Suprapubic skin (tissue), 4 donors: ENCODE measurements at regions not wholly inside any gene's neighbourhood (a gene's known extent, or its start where the extent isn't known, plus 50 kb on each side); places are given as distances from the start of the nearest gene placed in this dataset.

ENCODE experiments used
- DNase-seq, 2 donors: peaks; one replicate each; pipeline ENCODE4 v3.0.0-alpha.2; 2019; ENCODE audit warnings: low spot score in 2 of 2
- H3K27ac ChIP-seq: fragments of 200-600 bp; sonication (generic); one replicate; pipeline ENCODE4 v1.5.1; 2019
- H3K27me3 ChIP-seq: fragments of 200-600 bp; sonication (generic); one replicate; pipeline ENCODE4 v1.5.1; 2019
- H3K36me3 ChIP-seq: fragments of 200-600 bp; sonication (generic); one replicate; pipeline ENCODE4 v1.5.1; 2019
- H3K4me1 ChIP-seq: fragments of 200-600 bp; sonication (generic); one replicate; pipeline ENCODE4 v1.5.1; 2019
- H3K4me3 ChIP-seq: fragments of 200-600 bp; sonication (generic); one replicate; pipeline ENCODE4 v1.5.1; 2019; ENCODE audit warnings: mild to moderate bottlenecking
- H3K9me3 ChIP-seq: fragments of 200-600 bp; sonication (generic); one replicate; pipeline ENCODE4 v1.5.1; 2019
- EP300 ChIP-seq: sonication (generic); formaldehyde crosslinking; IDR thresholded peaks from one replicate; pipeline ENCODE4 v1.6.1; 2017; ENCODE audit warnings: antibody characterized with exemption
- POLR2A ChIP-seq, 2 donors: fragments of 450-650 bp; IDR thresholded peaks; one replicate each; pipeline ENCODE4 v1.6.1; 2017; ENCODE audit warnings: antibody characterized with exemption in 2 of 2, mild to moderate bottlenecking in 2 of 2, moderate library complexity in 2 of 2
- POLR2AphosphoS5 ChIP-seq, 3 donors: sonication (generic); formaldehyde crosslinking; IDR thresholded peaks; one replicate each; pipeline ENCODE4 v1.6.1; 2017; ENCODE audit warnings: antibody characterized with exemption in 3 of 3
- WGBS: methylation state at CpG from one replicate; pipeline ENCODE4 v1.1.5; 2018; 5-methylcytosine and 5-hydroxymethylcytosine counted together
- TF ChIP-seq, protein P1 (sequence below), 2 donors: fragments of 200-600 bp in 1 of 2; fragments of 450-650 bp in 1 of 2; sonication (generic) in 1 of 2; IDR thresholded peaks; one replicate each; pipeline ENCODE4 v1.5.1; 2016 to 2019; ENCODE audit warnings: antibody characterized with exemption in 2 of 2, mild to moderate bottlenecking in 1 of 2, moderate library complexity in 1 of 2

DNA sequence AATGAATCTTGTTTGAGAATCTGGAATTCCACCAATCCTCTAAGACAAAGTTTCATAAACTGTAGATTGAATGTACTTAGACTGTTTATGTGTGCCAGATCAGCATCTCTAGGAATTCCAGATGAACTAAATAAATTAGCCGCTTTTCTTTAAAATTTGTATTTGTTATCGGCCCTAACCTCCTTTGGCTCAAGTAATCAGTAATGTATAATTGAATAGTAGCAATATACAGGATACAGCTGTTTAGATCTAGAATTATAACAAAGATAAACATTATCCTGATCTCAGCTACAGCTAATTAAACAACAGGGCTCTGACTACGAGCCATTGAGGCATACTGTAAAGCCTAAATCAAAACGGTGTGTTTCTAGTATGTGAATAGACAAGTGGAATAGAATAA lies 120.3 kb downstream of the CYB561 start:
- no peak for TF ChIP-seq EP300
- TF ChIP-seq, protein P1, sequence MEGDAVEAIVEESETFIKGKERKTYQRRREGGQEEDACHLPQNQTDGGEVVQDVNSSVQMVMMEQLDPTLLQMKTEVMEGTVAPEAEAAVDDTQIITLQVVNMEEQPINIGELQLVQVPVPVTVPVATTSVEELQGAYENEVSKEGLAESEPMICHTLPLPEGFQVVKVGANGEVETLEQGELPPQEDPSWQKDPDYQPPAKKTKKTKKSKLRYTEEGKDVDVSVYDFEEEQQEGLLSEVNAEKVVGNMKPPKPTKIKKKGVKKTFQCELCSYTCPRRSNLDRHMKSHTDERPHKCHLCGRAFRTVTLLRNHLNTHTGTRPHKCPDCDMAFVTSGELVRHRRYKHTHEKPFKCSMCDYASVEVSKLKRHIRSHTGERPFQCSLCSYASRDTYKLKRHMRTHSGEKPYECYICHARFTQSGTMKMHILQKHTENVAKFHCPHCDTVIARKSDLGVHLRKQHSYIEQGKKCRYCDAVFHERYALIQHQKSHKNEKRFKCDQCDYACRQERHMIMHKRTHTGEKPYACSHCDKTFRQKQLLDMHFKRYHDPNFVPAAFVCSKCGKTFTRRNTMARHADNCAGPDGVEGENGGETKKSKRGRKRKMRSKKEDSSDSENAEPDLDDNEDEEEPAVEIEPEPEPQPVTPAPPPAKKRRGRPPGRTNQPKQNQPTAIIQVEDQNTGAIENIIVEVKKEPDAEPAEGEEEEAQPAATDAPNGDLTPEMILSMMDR (IDR thresholded peaks at IDR 0.05) = no peak
- no peak for TF ChIP-seq POLR2AphosphoS5 (IDR thresholded peaks at IDR 0.05)
- no peak for TF ChIP-seq POLR2A (IDR thresholded peaks at IDR 0.05)
- 94% methylated on average over 4 of the region's 4 CpGs for WGBS
- H3K4me3 ChIP-seq = no peak overlapping the region
- H3K9me3 ChIP-seq = no peaks in the 10 kb centered on the region
- H3K27ac ChIP-seq = no peak overlapping the region
- H3K27me3 ChIP-seq = no peaks in the 10 kb centered on the region
- no peak for DNase-seq
- no peaks in the 10 kb centered on the region for H3K4me1 ChIP-seq
- peaks cover 11% of the 10 kb centered on the region for H3K36me3 ChIP-seq

DNA sequence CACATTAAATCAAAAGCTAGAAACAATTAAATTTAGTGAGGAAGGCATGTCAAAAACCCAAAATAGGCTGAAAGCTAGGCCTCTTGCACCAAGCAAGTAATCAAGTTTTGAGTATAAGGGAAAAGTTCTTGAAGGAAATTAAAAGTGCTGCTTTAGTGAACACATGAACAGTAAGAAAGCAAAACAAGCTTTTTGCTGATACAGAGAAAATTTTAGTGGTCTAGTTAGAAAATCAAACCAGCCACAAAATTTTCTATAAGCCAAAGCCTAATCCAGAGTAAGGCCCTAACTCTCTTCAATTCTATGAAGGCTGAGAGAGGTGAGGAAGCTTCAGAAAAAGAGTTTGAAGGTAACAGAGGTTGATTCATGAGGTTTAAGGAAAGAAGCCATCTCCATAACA lies 116.2 kb downstream of the CYB561 start:
- no peaks in the 10 kb centered on the region for H3K27me3 ChIP-seq
- no peak for DNase-seq
- H3K4me3 ChIP-seq = no peak overlapping the region
- no peaks in the 10 kb centered on the region for H3K4me1 ChIP-seq
- TF ChIP-seq, protein P1 (IDR thresholded peaks at IDR 0.05) = no peak
- TF ChIP-seq EP300 (no peak), POLR2AphosphoS5 (IDR thresholded peaks at IDR 0.05) (no peak), POLR2A (IDR thresholded peaks at IDR 0.05) (no peak)
- H3K27ac ChIP-seq = no peak overlapping the region
- no peaks in the 10 kb centered on the region for H3K9me3 ChIP-seq
- no peaks in the 10 kb centered on the region for H3K36me3 ChIP-seq

DNA sequence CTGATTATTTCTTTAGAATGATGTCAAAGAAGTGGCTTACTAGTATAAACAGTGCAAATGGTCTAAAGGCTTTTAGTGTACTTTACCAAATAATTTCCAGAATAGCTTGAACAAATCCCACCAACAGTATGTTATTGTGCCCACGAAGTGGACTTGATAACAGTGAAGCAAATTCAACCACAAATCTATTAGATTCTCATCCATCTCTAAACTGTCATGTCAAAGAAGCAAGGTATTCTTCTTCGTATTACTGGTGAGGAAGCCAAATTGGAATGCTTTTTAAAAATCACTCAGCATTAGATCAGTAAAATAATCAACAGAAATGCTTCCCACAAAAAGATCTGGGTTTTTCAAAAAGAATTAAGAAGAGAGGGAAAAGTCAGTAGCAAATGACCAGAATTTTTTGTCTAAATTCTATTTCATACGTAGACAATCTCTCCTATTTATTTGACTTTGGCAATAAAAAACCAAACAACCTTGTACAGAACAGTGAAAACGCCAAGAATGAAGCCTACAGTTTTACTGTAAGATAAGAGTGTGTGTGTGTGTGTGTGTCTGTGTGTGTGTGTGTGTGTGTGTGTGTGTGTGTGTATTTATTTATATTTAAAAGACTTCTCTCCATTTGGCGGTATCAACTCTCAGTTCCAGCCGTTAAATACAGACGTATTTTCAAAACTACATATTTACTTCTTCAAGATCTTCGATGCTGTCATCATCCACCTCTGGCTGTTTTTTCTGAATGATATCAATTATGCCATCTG lies 114.6 kb downstream of the CYB561 start:
- Histone ChIP-seq H3K4me3 (no peak overlapping the region), H3K27me3 (no peaks in the 10 kb centered on the region), H3K36me3 (no peaks in the 10 kb centered on the region), H3K9me3 (no peaks in the 10 kb centered on the region), H3K4me1 (no peaks in the 10 kb centered on the region), H3K27ac (no peak overlapping the region)
- DNase-seq = no peak
- TF ChIP-seq EP300 = no peak
- no peak for TF ChIP-seq POLR2A (IDR thresholded peaks at IDR 0.05)
- 92% methylated on average over 8 of the region's 8 CpGs for WGBS

DNA sequence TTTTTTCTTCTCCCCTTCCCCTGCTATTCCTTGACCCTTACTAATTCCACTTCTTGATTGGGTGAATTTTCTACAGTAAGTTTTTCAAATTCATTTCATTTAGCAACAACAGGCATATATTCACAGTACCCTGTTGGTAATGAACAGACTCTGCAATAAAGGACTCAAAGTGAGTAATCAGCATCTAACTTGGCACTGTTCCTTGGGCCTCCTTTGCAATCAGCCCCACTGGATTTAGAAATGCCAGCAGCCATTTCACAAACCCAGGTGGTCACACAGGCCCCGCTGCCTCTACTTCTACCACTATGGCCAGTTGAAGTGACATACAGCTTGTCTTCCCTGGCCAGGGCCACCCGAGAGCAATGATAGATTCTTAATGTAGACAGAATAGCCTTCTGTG lies 113.8 kb downstream of the CYB561 start:
- no peak for TF ChIP-seq POLR2A (IDR thresholded peaks at IDR 0.05)
- TF ChIP-seq POLR2AphosphoS5 (IDR thresholded peaks at IDR 0.05) = no peak
- TF ChIP-seq, protein P1 (IDR thresholded peaks at IDR 0.05) = no peak
- no peak for TF ChIP-seq EP300
- Histone ChIP-seq H3K4me1 (no peaks in the 10 kb centered on the region), H3K36me3 (no peaks in the 10 kb centered on the region), H3K27me3 (no peaks in the 10 kb centered on the region), H3K9me3 (no peaks in the 10 kb centered on the region), H3K27ac (no peak overlapping the region), H3K4me3 (no peak overlapping the region)
- 100% methylated on average over 2 of the region's 2 CpGs for WGBS
- DNase-seq = no peak

DNA sequence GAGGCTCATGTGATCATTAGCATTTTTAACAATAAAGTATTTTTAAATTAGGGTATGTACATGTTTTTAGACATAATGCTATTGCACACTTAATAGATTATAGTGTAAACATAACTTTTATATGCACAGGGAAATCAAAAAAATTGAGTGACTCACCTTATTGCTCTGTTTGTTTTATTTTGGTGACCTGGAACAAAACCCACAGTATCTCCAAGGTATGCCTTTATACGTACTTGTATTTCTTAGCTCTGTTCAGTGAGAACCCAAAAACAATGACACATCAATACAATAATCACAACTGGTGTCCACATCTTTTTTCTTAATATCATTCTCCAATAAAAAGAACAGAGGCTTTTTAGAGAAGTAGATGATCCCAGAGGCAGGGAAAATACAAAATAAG lies 112.2 kb downstream of the CYB561 start:
- WGBS = 90% methylated on average over 1 of the region's 1 CpG

More for the DNA sequence above, 112.2 kb downstream of the CYB561 start:
- TF ChIP-seq EP300 (no peak), POLR2AphosphoS5 (IDR thresholded peaks at IDR 0.05) (no peak), POLR2A (IDR thresholded peaks at IDR 0.05) (no peak)
- TF ChIP-seq, protein P1 (IDR thresholded peaks at IDR 0.05) = no peak
- DNase-seq = no peak
- no peak overlapping the region for H3K27ac ChIP-seq
- H3K27me3 ChIP-seq = no peaks in the 10 kb centered on the region
- no peaks in the 10 kb centered on the region for H3K4me1 ChIP-seq
- H3K36me3 ChIP-seq = no peaks in the 10 kb centered on the region
- H3K9me3 ChIP-seq = no peaks in the 10 kb centered on the region
- H3K4me3 ChIP-seq = no peak overlapping the region
